Gastroesophageal sphincter (tissue), 4 donors: ENCODE measurements at regions not wholly inside any gene's neighbourhood (a gene's known extent, or its start where the extent isn't known, plus 50 kb on each side); places are given as distances from the start of the nearest gene placed in this dataset.
A peak's percentile ranks its signal among the peaks of the same experiment; 100 is the strongest.

Experiments
- ATAC-seq: fragments of 150-250 bp; one replicate; pipeline ENCODE4 v1.9.1; 2016; ENCODE audit warnings: mild to moderate bottlenecking, moderate library complexity
- H3K27ac ChIP-seq, 4 donors: fragments of 200-600 bp; sonication (generic) in 3 of 4; 1 replicate in 3 of 4; 2 replicates in 1 of 4; pipeline ENCODE4 v1.5.1; 2016 to 2019
- H3K27me3 ChIP-seq: fragments of 200-600 bp; sonication (generic); one replicate; pipeline ENCODE4 v1.5.1; 2019
- H3K36me3 ChIP-seq, 2 donors: fragments of 200-600 bp; sonication (generic); one replicate each; pipeline ENCODE4 v1.5.1; 2019; ENCODE audit warnings: control low read depth in 1 of 2
- H3K4me1 ChIP-seq, 3 donors: fragments of 200-600 bp; sonication (generic); 1 replicate in 2 of 3; 2 replicates in 1 of 3; pipeline ENCODE4 v1.5.1; 2016 to 2019; ENCODE audit warnings: control low read depth in 2 of 3
- H3K4me3 ChIP-seq, 2 donors: fragments of 200-600 bp; sonication (generic); one replicate each; pipeline ENCODE4 v1.5.1; 2019; ENCODE audit warnings: mild to moderate bottlenecking in 1 of 2, moderate library complexity in 1 of 2
- H3K9me3 ChIP-seq, 3 donors: fragments of 200-600 bp; sonication (generic); one replicate each; pipeline ENCODE4 v1.5.1; 2017 to 2019; ENCODE audit warnings: control low read depth in 2 of 3
- EP300 ChIP-seq: sonication (generic); formaldehyde crosslinking; IDR thresholded peaks from one replicate; pipeline ENCODE4 v1.6.1; 2017; ENCODE audit warnings: antibody characterized with exemption, mild to moderate bottlenecking
- POLR2A ChIP-seq, 2 donors: fragments of 450-650 bp; IDR thresholded peaks; one replicate each; pipeline ENCODE4 v1.6.1; 2017; ENCODE audit warnings: antibody characterized with exemption in 2 of 2, mild to moderate bottlenecking in 2 of 2, moderate library complexity in 1 of 2
- POLR2AphosphoS5 ChIP-seq: sonication (generic); formaldehyde crosslinking; IDR thresholded peaks from one replicate; pipeline ENCODE4 v1.6.1; 2017; ENCODE audit warnings: antibody characterized with exemption
- WGBS, 2 donors: methylation state at CpG; one replicate each; pipeline ENCODE4 v1.1.5; 2018; ENCODE audit warnings: low coverage in 1 of 2; 5-methylcytosine and 5-hydroxymethylcytosine counted together
- TF ChIP-seq, protein P1 (sequence below), 4 experiments: fragments of 200-600 bp in 2 of 4; fragments of 450-650 bp in 2 of 4; sonication (generic) in 1 of 4; IDR thresholded peaks; one replicate each; pipeline ENCODE4 v1.5.1; 2017 to 2019; ENCODE audit warnings: antibody characterized with exemption in 4 of 4, mild to moderate bottlenecking in 2 of 4, moderate library complexity in 2 of 4

DNA sequence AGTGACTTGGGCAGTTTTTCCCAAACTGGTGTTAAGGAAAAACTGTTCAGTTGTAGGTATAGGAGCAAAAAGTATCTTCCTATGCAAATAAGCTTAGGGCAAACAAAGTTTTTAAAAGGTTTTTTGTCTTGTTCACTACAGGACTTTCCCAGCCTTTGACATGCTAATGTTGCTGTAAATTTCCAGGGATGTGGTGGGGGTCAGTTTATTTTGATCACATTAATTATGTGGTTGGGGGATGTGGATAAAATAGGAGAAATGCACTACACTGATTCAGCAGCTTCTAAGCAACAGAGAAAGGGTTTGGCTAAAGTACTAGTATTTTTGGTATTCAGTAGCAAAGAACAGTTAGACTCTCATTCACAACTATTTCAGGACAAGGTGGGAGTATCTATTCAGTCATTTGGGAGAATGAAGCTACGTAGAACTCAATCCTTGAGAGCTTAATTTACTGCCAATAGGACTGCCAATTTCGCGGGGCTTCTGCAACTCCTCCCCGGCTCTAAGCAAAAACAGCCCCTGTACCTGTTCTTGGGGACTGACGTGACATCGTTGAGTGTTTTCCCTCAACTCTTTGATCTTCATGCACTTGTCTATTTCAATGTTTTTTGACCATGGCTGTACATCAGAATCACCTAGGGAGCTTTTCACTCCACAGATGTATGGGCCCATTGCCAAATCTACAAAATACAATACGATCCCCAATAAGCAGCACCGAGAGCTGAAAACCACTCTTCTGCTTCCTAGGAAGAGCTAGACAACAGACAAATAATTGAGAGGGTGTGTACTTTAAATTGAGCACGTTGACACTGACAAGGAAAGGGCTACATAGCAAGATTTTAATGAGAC lies 94.8 kb upstream of the NHSL1 start:
- Histone ChIP-seq H3K36me3 (no peaks in the 10 kb centered on the region), H3K27ac (peak overlapping the region in 3 of 4 donors; percentile 1 to 64 (median 57)), H3K4me1 (peaks cover 0 to 35% (median 0%) of the 10 kb centered on the region in 3 donors), H3K4me3 (no peak overlapping the region), H3K9me3 (no peaks in the 10 kb centered on the region), H3K27me3 (no peaks in the 10 kb centered on the region)
- TF ChIP-seq POLR2AphosphoS5 (no peak), EP300 (no peak), POLR2A (IDR thresholded peaks at IDR 0.05) (no peak)
- TF ChIP-seq, protein P1, sequence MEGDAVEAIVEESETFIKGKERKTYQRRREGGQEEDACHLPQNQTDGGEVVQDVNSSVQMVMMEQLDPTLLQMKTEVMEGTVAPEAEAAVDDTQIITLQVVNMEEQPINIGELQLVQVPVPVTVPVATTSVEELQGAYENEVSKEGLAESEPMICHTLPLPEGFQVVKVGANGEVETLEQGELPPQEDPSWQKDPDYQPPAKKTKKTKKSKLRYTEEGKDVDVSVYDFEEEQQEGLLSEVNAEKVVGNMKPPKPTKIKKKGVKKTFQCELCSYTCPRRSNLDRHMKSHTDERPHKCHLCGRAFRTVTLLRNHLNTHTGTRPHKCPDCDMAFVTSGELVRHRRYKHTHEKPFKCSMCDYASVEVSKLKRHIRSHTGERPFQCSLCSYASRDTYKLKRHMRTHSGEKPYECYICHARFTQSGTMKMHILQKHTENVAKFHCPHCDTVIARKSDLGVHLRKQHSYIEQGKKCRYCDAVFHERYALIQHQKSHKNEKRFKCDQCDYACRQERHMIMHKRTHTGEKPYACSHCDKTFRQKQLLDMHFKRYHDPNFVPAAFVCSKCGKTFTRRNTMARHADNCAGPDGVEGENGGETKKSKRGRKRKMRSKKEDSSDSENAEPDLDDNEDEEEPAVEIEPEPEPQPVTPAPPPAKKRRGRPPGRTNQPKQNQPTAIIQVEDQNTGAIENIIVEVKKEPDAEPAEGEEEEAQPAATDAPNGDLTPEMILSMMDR (IDR thresholded peaks at IDR 0.05) = no peak
- WGBS, 2 donors = 71 to 79% methylated on average over 4 to 9 of the region's 9 CpGs
- no peak for ATAC-seq

DNA sequence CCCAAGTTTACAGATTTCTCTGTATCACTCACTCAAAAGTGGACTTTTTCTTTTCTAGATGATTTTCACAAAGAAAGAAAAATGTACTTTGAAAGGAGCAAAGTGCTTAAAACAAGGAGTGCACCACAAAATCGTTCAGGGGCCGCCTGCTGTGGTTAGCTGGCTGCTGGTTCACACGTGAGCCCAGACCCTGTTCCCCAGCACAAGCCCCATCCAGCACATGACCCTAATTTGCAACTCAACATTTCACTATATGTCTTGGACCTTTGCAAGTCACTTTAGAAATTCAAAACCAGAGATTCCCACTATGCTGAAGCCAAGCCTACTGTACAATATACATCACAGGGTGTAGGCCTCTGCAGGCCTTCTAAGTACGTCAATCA lies 95.5 kb upstream of the NHSL1 start:
- 72 to 78% methylated on average over 4 of the region's 4 CpGs for WGBS, 2 donors
- ATAC-seq = no peak
- H3K9me3 ChIP-seq = no peaks in the 10 kb centered on the region
- no peak overlapping the region for H3K27ac ChIP-seq
- no peak for TF ChIP-seq EP300
- TF ChIP-seq, protein P1 (IDR thresholded peaks at IDR 0.05) = no peak
- no peaks in the 10 kb centered on the region for H3K27me3 ChIP-seq
- peaks cover 0 to 35% (median 0%) of the 10 kb centered on the region in 3 donors for H3K4me1 ChIP-seq
- no peaks in the 10 kb centered on the region for H3K36me3 ChIP-seq
- H3K4me3 ChIP-seq = no peak overlapping the region

DNA sequence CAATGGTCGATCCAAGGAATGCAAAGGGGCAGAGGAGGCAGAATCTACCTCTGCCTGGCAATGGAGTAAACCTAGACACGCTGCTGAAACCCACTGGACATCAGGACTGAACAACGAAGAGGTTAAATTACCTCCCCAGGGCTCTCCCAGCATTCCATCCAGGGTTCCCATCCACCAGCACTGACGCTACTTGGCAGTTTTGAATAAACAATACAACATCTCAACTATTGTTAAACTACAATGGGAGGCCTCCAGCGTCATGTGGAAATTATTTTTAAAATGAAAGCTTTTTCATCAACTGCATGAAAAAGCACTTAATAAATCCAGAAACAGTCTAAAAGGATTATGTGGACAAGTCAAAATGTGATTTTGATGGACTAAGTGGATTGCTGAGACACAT lies 96.8 kb upstream of the NHSL1 start:
- no peaks in the 10 kb centered on the region for H3K36me3 ChIP-seq
- WGBS, 2 donors = 36 to 64% methylated on average over 4 to 5 of the region's 5 CpGs
- peak overlapping the region in 1 of 2 donors; percentile 11 for H3K4me3 ChIP-seq
- peak overlapping the region in 1 of 4 donors; percentile 8 for H3K27ac ChIP-seq
- no peaks in the 10 kb centered on the region for H3K27me3 ChIP-seq
- peaks cover 0 to 31% (median 0%) of the 10 kb centered on the region in 3 donors for H3K4me1 ChIP-seq
- TF ChIP-seq POLR2A (IDR thresholded peaks at IDR 0.05) (no peak), POLR2AphosphoS5 (no peak), EP300 (no peak)
- TF ChIP-seq, protein P1 (IDR thresholded peaks at IDR 0.05) = no peak
- ATAC-seq = no peak
- no peaks in the 10 kb centered on the region for H3K9me3 ChIP-seq

DNA sequence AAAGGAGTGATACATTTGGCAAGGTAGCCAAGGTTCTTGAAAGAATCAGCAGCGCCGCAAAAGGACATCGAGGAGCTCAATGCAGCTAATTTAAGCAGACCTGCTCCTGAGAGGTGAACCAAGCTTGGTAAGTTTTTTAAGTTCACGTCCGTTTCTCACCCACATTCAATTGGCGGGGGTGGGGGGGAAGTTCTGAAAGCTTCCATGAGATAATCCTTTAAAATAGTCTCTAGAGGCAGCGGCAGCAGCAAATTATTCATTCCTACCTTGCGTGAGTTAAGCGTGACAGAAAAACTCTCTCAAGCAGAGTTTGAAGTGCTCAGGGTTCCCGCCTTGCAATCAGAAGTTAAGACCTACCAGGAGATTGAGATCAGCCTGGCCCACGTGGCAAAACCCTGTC lies 97.3 kb upstream of the NHSL1 start:
- H3K27ac ChIP-seq = peak overlapping the region in 1 of 4 donors; percentile 8
- H3K27me3 ChIP-seq = no peaks in the 10 kb centered on the region
- H3K9me3 ChIP-seq = no peaks in the 10 kb centered on the region
- 30 to 50% methylated on average over 3 to 10 of the region's 11 CpGs for WGBS, 2 donors
- ATAC-seq = no peak
- H3K36me3 ChIP-seq = no peaks in the 10 kb centered on the region
- TF ChIP-seq POLR2A (IDR thresholded peaks at IDR 0.05) (no peak), POLR2AphosphoS5 (no peak), EP300 (no peak)
- TF ChIP-seq, protein P1 (IDR thresholded peaks at IDR 0.05) = no peak
- peaks cover 0 to 31% (median 0%) of the 10 kb centered on the region in 3 donors for H3K4me1 ChIP-seq
- peak overlapping the region in 1 of 2 donors; percentile 11 for H3K4me3 ChIP-seq

DNA sequence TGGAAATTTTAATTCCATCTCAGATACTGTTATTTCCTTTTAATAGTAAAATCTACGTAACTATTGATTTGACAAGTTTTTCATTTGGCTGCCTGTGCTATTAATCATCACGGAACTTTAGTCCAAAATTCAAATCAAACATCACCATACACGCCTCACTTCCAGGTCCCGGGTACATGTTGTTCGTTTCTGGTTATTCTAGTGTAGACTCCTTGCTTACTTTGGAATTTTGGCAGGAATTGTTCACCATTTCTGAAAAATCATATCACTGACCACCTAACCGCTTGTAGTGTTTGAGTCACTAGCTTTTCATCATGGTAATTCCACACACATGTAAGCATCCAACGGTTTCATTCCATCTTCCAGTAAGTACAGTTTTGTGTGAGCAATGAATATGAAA lies 98.0 kb upstream of the NHSL1 start:
- Histone ChIP-seq H3K4me3 (no peak overlapping the region), H3K36me3 (no peaks in the 10 kb centered on the region), H3K27ac (no peak overlapping the region), H3K27me3 (no peaks in the 10 kb centered on the region), H3K9me3 (no peaks in the 10 kb centered on the region), H3K4me1 (peaks cover 0 to 31% (median 0%) of the 10 kb centered on the region in 3 donors)
- 84 to 89% methylated on average over 5 to 7 of the region's 7 CpGs for WGBS, 2 donors
- TF ChIP-seq POLR2AphosphoS5 (no peak), POLR2A (IDR thresholded peaks at IDR 0.05) (no peak), EP300 (no peak)
- TF ChIP-seq, protein P1 (IDR thresholded peaks at IDR 0.05) = no peak
- no peak for ATAC-seq
